ENCODE measurements at regions not wholly inside any gene's neighbourhood (a gene's known extent, or its start where the extent isn't known, plus 50 kb on each side); places are given as distances from the start of the nearest gene placed in this dataset.

DNA sequence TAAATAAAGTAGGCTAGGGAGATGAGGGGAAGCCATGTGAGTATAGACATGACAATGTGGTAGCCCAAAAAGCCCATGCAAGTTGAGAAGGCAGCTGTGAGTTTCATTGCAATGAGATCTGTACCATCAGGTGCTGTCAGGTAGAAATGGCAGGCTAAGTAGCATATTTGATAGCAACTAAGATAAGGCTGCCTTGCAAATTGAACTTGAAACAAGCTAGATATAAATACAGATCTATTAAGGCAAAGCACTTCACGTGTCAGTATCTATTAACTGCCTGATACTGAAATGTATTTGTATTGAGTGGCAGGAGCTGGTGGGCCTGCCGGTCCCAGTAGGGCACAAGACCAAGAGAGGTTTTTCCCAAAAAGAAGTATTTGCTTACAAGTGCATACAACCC, 419.9 kb downstream of the TDRD15 start:
- no peak for DNase-seq

DNA sequence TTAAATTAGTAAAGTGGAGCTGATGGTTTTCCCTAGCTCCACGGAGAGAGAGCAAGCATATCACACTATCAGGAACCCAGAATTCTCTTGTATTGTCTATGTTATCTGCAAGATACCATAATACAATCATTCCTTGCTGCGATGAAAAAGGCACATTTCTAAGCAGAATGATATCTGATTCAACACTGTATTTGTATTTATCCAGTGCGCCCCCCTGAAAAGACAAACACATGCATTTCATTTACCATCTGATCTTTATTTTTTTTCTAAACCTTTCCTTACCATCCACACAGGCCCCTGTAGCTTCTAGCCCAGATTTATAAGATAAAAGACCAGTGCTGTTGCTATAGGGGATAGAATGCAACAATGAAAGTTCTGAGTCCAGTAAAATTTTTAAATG, 420.6 kb downstream of the TDRD15 start:
- DNase-seq, result no peak

DNA sequence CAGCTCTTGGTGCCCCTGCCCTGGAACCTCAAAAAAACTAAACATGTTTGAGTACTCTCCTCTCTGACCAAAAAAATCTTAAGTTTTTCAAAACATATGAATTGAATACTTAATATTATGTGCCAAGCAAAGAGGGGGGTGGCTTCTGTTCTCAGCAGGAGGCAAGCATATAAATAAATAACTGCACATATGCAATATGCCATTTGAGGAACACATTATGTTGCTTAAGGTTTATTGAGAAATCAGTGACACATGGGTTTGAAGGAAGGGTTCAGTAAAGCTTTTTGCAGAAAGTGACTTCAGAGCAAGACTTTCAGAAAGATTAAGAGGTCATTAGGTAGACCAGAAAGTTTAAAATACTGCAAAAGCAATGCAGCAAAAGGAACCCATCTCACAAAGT, 429.2 kb downstream of the TDRD15 start:
- no peak for DNase-seq

DNA sequence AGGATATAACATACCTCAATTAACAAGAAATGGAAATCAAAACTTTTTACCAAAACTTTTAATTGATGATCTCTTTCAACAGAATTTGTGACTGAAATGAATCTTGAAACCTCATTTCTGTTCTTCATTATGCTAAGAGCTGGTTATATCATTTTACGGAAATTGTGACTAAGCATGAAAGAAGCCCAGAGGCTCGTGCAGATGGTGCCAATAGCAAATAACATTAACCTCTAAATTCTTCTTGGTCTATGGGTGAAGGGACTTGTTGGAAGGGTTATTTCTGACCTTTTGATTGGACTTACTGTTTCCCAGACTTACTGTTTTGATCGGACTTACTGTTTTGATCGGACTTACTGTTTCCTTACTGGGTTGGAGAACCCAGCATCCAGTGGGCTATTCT, 435.6 kb downstream of the TDRD15 start:
- peak; percentile 53 for DNase-seq

DNA sequence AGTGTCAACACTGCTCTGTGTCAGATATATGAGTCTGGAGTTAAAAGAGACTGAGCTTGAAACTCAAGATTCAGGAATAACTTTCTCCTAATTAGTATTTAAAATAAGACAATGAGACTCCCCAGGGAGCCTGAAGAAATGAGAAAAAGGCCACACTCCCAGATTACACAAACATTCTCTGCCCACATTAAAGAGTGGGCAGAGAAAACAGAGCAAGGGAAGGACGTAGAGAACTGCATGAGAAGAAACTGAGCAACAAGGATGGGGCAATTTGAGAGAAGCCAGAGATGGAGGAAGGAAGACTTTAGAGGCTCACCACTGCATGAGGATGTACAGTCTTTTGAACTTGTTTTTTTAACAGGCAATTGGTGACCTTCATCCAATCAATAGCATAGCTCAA, 438.2 kb downstream of the TDRD15 start:
- no peak for DNase-seq

DNA sequence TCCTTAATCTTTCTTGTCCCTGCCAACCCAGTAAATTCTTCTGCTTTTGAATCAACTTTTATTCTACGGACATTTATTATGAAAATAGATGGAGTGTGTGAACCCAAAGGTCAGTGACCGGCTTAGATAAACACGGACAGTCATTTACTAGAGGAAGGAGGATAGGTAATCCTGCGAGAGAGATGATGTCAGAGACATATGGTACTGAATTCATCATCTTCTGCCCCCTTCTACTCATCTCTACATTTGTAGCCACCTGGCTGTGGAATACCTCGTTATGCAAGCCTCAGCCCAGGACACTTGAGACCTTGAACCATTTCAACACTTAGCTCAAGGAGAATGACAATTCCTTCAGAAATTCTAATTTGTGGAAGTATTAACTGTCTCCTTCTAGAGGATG, 443.6 kb downstream of the TDRD15 start:
- DNase-seq, result no peak

DNA sequence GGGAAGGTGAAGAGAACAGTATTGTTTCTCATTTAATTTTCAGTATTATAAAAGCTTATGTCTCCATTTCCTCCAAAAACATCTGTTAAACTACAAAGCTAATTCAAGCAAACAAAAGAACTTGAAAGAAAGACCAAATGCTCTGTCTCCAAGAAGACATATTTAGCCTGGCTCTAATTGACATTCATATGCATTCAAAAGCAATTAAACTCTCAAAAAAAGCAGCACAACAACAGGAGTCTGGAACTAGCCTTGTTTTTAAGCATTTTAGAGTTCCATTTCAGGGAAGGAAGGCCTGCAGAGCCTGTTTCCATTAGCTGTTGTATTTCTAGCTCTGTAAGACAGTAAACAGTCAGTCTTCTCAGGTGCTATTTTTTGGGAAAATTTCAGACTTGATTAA, 447.9 kb downstream of the TDRD15 start:
- DNase-seq, result no peak

DNA sequence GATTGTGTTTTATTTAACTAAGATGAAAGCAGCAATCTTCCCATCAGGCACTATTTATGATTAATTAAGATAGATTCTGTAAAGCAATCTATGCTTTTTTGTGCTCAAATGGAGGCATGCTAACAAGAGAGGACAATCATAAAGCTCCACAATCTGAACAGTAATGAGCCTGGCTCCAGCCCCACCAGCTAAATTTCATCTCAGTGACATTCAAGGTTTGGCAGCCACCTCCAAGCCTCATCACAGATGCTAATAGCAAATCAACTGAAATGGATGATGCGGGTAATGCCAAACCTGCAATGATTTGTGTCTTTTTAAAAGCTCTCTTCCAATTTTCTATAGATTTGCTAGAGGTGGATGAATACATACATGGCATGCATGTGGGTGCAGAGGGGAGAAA, 456.6 kb downstream of the TDRD15 start:
- no peak for DNase-seq

DNA sequence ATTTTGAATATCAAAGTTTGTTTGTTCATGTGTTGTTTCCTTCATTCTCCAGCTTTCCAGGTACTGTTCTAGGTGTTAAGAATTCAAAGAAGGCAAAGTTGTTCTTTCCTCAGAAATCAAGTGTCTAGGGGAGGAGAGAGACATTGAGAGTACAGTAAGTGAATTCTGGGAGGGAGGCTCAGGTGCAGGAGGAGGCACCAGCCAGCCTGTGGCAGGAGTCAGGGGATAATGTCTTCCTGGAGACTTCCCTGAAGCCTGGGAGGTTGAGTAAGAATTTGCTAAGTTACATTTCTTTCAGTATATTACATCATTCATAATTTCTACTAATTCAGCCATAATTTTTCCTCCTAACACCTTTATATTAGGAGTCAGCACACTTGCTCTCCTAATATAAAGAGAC, 462.1 kb downstream of the TDRD15 start:
- no peak for DNase-seq

DNA sequence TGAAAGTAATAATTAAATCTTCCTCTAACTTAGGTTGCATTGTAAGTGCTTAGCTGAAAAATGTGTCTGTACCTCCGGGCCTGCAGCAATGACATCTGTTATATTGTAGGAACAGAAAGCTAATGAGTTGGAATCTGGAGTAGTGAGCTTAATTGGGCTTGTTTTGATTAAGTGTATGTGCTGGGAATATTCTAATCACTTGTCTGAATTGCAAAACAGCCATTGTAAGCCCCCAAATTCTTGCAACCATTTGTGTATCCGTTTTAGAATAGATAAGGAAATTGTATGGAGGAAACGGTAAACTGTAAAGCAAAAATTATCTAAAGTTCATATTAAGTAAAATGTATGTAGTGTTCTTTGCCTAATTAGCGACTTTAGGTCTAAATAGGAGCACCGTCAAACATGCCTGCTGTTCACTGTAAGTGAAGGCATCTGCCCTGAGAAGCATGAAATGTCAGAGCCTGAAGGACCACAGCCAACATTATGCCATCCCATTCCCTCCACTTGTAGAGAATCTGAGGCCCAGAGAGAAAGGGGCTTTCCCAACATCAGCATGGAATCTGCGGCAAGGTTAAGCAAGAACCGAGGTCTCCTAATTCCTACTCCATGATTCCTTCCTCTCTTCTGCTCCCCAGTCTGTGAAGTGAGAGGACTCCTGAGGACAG, 466.4 kb downstream of the TDRD15 start:
- DNase-seq, result no peak

DNA sequence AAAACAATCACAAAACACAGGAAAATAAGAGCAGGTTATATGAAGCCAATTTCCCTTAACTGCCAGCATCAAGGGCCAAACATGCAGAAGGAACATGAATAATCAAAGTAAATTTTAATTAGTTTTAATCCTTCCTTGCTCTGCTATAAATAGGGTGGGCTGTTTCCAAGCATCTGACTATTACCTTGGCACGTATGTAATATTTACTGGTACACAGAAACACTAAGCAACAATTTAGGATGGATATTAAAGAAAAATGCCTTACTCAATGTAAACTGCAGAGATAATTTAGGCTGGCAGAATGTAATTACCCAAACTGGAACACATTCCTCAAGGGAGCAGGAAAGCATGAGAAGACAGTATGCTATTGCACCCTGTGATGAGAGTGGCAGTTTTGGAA, 468.2 kb downstream of the TDRD15 start:
- DNase-seq, result no peak

DNA sequence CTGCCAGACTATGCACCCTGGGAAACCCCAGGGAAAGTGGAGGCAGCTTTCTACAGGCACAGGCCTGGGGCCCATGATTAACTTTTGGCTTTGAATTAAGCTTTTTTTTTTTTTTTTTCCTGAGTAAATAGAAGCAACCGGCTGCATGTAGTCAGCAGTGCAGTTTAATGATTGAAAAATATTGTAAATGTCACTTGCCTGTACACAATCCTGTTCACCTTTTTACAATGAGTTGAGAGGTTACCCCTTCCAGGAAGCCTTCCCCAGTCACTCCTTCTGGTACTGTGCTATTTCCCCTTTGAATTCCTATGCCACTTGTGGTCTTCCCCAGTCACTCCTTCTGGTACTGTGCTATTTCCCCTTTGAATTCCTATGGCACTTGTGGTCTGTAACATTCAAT, 475.6 kb downstream of the TDRD15 start:
- DNase-seq, result no peak

DNA sequence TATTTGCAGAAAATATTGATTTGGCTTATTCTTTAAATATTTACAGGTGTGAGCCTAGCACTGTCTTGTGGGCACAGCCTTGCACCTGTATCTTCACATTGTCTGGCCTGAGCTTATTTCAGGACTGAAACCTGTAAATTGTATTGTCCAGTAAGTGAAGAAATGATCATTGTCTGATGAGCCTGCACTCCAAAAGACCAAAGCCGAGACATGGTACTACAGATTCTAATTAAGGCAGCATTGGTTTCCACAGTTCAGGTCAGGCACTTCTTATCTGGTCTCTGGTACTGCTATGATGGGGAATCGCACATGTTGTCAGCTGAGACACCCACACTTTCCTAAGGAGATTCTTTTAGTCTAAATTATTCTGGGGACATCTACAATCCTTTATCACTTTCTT, 479.0 kb downstream of the TDRD15 start:
- no peak for DNase-seq

DNA sequence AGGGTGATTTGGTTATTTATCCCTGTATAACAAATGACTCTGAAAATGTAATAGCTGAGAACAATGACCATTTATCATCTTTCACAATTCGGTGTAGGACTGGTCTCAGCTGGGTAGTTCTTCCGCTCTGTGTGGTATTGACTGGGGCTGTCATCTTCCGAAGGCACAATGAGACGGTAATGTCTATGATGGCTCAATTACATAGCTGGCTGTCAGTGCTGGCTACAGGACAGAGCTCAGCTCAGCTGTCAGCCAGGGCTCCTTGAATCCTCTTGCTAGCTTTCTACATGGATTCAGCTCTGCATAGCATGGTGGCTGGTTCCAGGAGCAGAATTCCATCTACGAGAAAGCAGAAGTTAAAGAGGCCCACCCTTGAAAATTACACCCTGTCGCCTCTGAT, 483.8 kb downstream of the TDRD15 start:
- no peak for DNase-seq

DNA sequence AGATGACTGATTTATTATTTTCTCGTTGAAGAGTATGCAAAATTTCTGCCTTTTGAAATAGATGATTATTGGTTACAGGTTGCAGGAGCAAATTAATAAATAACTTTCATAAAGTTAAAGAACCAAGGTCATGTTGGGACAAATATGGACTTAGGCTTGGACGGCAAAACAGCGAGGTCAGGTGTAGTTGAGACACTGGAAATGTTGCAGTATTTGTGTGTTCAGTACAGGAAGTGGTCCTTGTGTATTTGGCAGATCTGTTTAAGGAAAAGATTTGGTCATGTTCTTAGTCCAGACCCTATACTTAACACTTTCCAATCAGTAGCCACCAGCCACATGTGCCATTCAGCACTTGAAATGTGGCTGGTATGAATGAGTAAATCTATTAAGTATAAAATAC, 486.5 kb downstream of the TDRD15 start:
- no peak for DNase-seq

DNA sequence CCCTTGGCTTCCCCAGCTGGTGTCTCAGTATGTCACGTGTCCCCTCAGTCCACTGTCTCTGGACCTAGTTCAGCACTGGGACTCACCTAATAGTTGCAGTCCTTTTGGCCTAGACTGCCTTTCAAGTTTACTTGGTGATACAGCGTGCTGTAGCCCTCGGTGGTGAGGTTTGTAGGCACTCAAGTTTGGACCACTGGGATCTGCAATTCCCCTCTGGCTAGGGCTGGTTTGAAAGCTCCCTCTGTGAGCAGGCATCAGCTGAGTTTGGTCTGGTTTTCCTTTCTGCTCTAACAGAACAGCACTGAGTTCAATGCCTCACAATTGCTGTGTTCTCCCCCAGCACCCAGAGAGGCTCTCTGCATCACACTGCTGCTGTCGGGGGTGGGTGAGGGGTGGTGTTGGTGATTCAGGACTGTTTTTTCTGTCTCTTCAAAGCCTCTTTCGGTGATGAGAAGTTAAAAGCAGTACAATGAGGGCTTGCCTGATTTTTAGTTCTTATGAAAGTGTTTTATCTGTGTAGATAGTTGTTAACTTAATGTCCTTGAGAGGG, 494.2 kb downstream of the TDRD15 start:
- no peak for DNase-seq

DNA sequence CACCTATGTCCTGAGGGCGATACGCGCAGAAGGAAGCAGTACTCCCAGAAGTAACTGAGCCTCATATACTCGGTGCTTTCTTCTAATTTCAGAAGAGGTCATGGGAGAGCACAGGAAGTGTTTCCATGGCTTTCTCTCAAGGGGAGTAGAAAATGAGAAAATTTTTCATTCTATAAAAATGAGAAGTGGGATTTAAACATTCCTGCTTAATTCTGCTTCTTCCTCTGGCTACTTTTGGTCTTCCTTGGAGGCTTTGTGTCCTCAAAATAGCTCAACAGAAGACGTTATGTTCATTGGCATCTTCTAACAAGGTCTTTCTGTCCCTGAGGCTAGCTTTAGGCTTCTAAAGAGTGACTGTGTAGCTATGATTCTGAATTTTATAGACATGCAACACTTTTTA, 497.0 kb downstream of the TDRD15 start:
- DNase-seq, result no peak

DNA sequence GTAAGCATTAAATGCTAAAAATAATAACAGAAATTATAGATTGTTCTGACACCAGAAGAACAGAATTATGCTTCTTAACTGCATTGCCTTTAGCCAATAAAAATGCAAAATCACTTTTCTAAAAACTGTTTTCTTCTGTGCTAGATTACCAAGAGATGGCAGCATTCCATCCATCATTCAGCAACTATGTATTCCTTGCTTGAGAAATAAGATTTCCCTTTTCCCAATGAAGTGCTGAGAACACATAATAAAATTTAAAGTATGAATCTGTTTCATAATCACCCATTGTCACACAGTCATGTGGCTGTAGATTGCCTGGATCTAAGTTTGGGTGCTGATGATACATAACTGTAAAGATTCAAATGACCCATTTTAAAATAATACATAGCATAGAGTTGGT, 504.2 kb downstream of the TDRD15 start:
- DNase-seq, result peak; percentile 23

DNA sequence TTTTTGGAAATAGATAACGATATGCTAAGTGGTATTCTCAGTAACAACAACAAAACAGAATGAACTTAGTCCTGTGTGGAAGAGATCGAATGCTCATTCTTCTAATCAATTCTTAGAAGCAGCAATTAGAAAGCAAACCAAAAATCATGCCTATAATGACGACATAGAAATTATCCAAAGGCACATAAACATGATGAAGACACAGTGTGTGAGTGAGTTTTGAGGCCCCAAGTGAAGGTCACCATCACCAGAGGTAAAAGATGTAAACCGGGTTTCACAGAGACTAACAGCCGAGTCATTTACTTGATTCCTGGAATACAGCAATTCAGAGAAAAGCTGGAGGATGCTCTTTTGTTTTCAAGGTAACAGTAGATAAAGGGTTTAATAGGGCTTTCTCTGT, 509.2 kb downstream of the TDRD15 start:
- DNase-seq, result no peak

DNA sequence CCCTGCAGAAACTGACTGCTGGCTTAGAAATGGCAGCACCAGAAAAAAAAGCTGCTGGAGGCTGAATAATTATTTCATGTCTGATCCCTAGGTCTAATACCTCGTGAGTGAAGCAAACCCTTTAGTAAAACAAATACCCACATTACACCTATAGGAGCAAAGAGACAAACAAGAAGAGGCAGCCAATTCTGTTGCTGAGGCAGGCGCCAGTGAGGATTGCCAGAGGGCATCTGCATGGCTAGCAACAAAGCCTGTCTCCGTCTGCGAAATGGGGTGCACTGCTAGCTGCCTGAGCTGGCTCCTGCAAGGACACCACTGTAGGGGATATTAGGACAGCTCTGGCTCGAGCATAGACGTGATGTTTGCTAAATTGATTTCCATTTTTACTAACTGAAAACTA, 509.7 kb downstream of the TDRD15 start:
- no peak for DNase-seq

DNA sequence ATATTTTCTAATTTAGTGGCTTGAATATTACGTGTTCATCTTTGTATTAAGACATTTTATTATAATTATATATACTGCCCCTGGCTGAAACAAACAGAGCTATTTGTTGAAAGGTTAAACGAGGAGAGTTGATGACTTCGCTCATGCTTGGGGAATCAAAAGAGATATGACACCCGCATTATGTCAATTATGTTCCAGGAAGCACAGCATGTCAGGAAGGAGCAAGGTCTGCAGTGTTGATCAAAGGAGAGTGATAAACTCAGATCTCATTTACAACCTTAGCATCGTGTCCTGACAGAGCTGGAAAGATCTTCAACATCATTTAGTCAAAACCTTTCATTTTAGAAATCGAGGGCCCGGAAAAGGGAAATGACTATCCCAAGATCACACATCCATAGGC, 510.1 kb downstream of the TDRD15 start:
- DNase-seq, result no peak

DNA sequence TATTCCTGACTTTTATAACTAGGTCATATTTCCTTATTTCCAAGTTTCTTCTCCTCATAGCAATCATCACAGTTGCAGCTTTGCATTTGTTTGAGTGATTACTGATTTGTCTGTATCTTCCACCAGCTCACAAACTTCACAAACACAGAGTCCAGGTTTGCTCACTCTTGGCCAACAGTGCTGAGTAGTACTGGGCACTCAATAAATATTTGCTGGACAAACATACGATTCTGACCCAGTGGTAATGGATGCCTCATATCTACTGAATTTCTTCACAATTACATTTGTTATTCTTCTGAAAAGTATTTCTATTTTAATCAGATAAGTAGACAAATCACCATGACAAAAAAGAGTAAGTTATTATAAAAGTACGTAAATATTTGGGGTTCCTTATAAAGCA, 516.3 kb downstream of the TDRD15 start:
- no peak for DNase-seq

DNA sequence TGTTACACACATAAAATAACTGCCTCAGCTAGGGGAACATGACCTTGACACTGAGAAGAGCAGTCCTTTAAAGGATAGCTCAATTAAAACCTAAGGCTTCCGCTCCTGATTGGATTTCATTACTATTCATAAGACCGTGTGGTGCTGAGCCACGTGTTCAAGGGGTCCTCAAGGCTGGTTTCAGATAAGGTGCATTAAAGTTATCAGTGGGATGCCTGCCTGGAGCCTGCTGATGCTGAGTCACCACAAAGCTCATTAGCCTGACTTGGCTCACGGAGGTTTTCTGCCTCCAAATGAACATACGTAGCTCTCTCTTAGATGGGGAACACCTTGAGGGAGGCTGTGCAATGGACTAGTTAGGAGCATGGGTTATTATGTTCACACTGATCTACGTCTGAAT, 518.9 kb downstream of the TDRD15 start:
- no peak for DNase-seq

DNA sequence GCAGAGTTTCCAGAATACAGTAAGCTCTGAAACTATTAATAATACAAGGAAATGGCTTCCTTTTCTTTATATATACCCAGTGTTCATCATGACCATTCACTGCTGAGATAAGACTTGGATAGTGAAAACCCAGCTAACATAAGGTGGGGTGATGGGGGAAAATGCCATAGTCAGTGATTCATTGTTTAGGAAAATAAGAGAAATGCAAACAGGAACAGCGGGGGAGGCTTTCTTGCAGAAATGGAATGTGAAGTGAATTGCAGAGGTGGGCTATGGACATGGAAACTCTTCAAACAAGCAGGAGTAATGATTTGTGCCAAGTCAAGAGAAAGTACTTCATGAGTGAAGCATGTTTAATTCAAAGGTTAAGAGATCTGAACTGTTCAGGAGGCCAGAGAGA, 519.4 kb downstream of the TDRD15 start:
- peak; percentile 22 for DNase-seq

DNA sequence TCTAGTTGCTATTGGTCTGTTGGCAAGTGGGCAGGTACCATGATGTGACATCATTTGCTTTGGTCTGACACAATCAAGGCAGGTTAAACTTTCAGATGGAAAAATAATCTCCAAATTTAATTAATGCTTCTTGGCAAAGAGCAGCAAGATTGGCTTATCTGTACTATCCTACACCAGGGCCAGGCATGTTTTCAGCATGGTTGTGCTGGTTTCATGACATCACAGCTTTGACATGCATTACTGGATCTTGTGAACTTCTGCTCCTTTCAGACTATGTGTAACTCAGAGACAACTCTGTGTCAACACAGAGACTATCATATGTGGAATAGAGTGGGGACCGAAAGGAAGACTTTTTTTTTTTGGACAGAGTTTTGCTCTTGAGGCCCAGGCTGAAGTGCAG, 520.5 kb downstream of the TDRD15 start:
- DNase-seq, result no peak

DNA sequence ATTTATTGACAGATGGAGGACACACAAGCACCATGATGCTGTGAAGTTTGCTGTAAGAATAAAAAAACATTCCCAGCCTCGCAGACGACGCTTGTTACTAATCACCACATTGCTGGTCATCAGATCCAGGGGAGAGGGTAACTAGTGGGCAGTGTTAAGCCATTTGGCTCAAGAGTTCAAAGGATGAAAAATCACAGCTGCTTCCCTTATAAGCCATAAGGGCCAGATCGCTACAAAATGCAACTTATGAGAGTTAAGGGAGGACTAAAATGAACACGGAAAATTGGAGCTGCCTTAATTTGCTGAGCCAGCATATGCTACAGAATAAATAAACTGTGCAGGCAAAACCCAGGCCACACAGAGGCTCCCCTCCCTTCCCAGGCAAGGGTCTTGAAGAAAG, 522.6 kb downstream of the TDRD15 start:
- no peak for DNase-seq

Measured in fibroblast of skin of right quadriceps (primary cell).